ENCODE measurements at regions not wholly inside any gene's neighbourhood (a gene's known extent, or its start where the extent isn't known, plus 50 kb on each side); places are given as distances from the start of the nearest gene placed in this dataset.

DNA sequence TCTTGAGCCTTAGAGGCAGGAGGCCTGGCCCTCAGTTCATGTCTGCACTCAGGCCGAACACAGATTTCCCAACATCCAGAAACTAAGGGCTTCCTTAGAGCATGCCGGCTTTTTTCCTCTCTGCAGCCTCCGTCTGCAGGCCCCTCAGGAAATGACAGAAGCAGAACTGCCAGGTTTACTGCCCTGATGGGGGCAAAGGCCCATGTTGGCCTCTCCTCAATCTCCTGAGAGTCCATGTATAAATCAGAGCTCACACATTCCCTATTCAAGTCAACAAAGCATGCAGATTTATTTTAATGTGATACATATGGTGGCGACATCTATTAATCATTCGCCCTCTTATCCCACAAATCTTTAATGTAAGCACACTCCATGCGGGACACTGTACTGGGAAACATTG is 475.6 kb upstream of the HS6ST1 start:
- Histone ChIP-seq H3K4me3 (no peak overlapping the region), H3K79me2 (ENCODE audit: low read depth) (no peaks in the 10 kb centered on the region), H3K27me3 (no peaks in the 10 kb centered on the region), H3F3A (ENCODE audit: low read depth) (no peaks in the 10 kb centered on the region), H3K4me1 (no peaks in the 10 kb centered on the region), H3K4me2 (no peak overlapping the region), H3K36me3 (no peaks in the 10 kb centered on the region), H2AFZ (replicated peaks) (no peak overlapping the region), H3K27ac (no peak overlapping the region), H3K9ac (no peak overlapping the region), H3K9me3 (ENCODE audit: low read depth) (no peaks in the 10 kb centered on the region), H4K20me1 (ENCODE audit: low read depth) (no peaks in the 10 kb centered on the region)
- Mint-ChIP-seq H3K27me3 (ENCODE audit: insufficient read depth, low read depth) (peaks cover 3% of the 10 kb centered on the region), H3K4me1 (peaks cover 14% of the 10 kb centered on the region), H3K4me3 (no peak overlapping the region), H3K9me3 (no peaks in the 10 kb centered on the region), H3K27ac (peak overlapping the region; percentile 9), H3K36me3 (no peaks in the 10 kb centered on the region)
- DNase-seq (ENCODE audit: low spot score), result no peak
- TF ChIP-seq EZH2 (IDR thresholded peaks at IDR 0.05), result no peak
- no peak for TF ChIP-seq EZH2phosphoT487 (IDR thresholded peaks at IDR 0.05)
- TF ChIP-seq, protein P1, sequence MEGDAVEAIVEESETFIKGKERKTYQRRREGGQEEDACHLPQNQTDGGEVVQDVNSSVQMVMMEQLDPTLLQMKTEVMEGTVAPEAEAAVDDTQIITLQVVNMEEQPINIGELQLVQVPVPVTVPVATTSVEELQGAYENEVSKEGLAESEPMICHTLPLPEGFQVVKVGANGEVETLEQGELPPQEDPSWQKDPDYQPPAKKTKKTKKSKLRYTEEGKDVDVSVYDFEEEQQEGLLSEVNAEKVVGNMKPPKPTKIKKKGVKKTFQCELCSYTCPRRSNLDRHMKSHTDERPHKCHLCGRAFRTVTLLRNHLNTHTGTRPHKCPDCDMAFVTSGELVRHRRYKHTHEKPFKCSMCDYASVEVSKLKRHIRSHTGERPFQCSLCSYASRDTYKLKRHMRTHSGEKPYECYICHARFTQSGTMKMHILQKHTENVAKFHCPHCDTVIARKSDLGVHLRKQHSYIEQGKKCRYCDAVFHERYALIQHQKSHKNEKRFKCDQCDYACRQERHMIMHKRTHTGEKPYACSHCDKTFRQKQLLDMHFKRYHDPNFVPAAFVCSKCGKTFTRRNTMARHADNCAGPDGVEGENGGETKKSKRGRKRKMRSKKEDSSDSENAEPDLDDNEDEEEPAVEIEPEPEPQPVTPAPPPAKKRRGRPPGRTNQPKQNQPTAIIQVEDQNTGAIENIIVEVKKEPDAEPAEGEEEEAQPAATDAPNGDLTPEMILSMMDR (IDR thresholded peaks at IDR 0.05), result no peak

DNA sequence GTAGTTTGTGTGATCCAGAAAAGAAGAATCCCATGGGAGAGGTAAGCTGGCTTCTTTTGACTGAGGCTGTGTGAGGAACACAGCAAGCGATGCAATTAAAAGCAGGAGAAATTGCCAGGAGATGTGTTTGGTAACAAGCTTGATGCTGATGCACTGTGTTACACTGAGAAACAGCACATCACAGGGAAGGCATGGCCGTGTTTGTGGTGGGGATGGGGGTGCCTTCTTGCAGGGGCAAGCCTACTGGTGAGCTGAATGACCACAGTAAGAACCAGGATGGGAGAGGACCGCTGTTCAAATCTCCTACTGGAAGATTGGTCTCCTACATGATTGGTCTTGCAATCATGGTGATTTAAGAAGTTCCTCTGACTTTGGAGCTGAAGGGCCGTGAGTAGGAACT is 477.7 kb upstream of the HS6ST1 start:
- H3K27ac ChIP-seq, result no peak overlapping the region
- H3K79me2 ChIP-seq (ENCODE audit: low read depth), result no peaks in the 10 kb centered on the region
- H4K20me1 ChIP-seq (ENCODE audit: low read depth), result no peaks in the 10 kb centered on the region
- H3K27me3 ChIP-seq, result no peaks in the 10 kb centered on the region
- Mint-ChIP-seq H3K27ac (no peak overlapping the region), H3K4me1 (peaks cover 2% of the 10 kb centered on the region), H3K36me3 (no peaks in the 10 kb centered on the region), H3K4me3 (no peak overlapping the region), H3K9me3 (no peaks in the 10 kb centered on the region), H3K27me3 (ENCODE audit: insufficient read depth, low read depth) (peaks cover 5% of the 10 kb centered on the region)
- DNase-seq (ENCODE audit: low spot score), result no peak
- TF ChIP-seq, protein P1 (IDR thresholded peaks at IDR 0.05), result no peak
- TF ChIP-seq EZH2 (IDR thresholded peaks at IDR 0.05) (no peak), EZH2phosphoT487 (IDR thresholded peaks at IDR 0.05) (no peak)
- no peaks in the 10 kb centered on the region for H3K36me3 ChIP-seq
- no peak overlapping the region for H2AFZ ChIP-seq (replicated peaks)
- no peaks in the 10 kb centered on the region for H3K9me3 ChIP-seq (ENCODE audit: low read depth)
- no peak overlapping the region for H3K9ac ChIP-seq
- H3K4me2 ChIP-seq, result no peak overlapping the region
- no peaks in the 10 kb centered on the region for H3K4me1 ChIP-seq
- no peaks in the 10 kb centered on the region for H3F3A ChIP-seq (ENCODE audit: low read depth)
- no peak overlapping the region for H3K4me3 ChIP-seq

DNA sequence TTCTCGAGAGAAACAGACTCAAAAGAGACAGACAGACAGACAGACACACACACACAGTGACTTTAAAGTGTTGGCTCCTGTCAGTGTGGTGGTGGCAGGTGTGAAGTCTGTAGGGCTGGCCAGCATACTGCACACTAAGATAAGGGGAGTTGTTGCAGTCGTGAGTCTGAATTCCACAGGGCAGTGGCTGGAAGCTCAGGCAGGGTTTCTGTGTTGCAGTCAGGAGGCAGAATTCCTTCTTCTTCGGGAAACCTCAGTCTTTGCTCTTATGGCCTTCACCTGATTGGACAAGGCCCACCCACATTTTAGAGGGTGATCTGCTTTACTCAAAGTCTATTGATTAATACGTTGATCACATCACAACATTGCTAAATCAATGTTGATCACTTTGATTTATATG is 478.4 kb upstream of the HS6ST1 start:
- Histone ChIP-seq H3F3A (ENCODE audit: low read depth) (no peaks in the 10 kb centered on the region), H3K36me3 (no peaks in the 10 kb centered on the region), H3K27ac (no peak overlapping the region), H4K20me1 (ENCODE audit: low read depth) (no peaks in the 10 kb centered on the region), H3K9ac (no peak overlapping the region), H2AFZ (replicated peaks) (no peak overlapping the region), H3K4me2 (no peak overlapping the region), H3K4me3 (no peak overlapping the region), H3K4me1 (no peaks in the 10 kb centered on the region), H3K27me3 (no peaks in the 10 kb centered on the region), H3K79me2 (ENCODE audit: low read depth) (no peaks in the 10 kb centered on the region), H3K9me3 (ENCODE audit: low read depth) (no peaks in the 10 kb centered on the region)
- TF ChIP-seq, protein P1 (IDR thresholded peaks at IDR 0.05), result no peak
- TF ChIP-seq EZH2 (IDR thresholded peaks at IDR 0.05), result no peak
- no peak for TF ChIP-seq EZH2phosphoT487 (IDR thresholded peaks at IDR 0.05)
- no peak overlapping the region for H3K27ac Mint-ChIP-seq
- peaks cover 2% of the 10 kb centered on the region for H3K27me3 Mint-ChIP-seq (ENCODE audit: insufficient read depth, low read depth)
- H3K4me1 Mint-ChIP-seq, result no peaks in the 10 kb centered on the region
- no peaks in the 10 kb centered on the region for H3K36me3 Mint-ChIP-seq
- no peak for DNase-seq (ENCODE audit: low spot score)
- H3K9me3 Mint-ChIP-seq, result no peaks in the 10 kb centered on the region
- H3K4me3 Mint-ChIP-seq, result no peak overlapping the region

Data from neural progenitor cell (in vitro differentiated cells).